Vagina (tissue), 2 donors: ENCODE measurements at regions not wholly inside any gene's neighbourhood (a gene's known extent, or its start where the extent isn't known, plus 50 kb on each side); places are given as distances from the start of the nearest gene placed in this dataset.

Experiments used
- POLR2A ChIP-seq, 2 donors: fragments of 450-650 bp; IDR thresholded peaks; one replicate each; pipeline ENCODE4 v1.6.1; 2017; ENCODE audit warnings: antibody characterized with exemption in 2 of 2, mild to moderate bottlenecking in 2 of 2, moderate library complexity in 2 of 2
- POLR2AphosphoS5 ChIP-seq, 2 donors: sonication (generic); formaldehyde crosslinking; IDR thresholded peaks; one replicate each; pipeline ENCODE4 v1.9.0; 2017; ENCODE audit warnings: antibody characterized with exemption in 2 of 2, mild to moderate bottlenecking in 2 of 2, low read depth in 1 of 2; ENCODE audit not compliant: insufficient read depth in 1 of 2
- TF ChIP-seq, protein P1 (sequence below), 3 experiments: fragments of 450-650 bp in 2 of 3; fragments of 200-600 bp in 1 of 3; sonication (generic) in 1 of 3; IDR thresholded peaks; one replicate each; pipeline ENCODE4 v1.5.1; 2017 to 2019; ENCODE audit warnings: antibody characterized with exemption in 3 of 3, mild to moderate bottlenecking in 2 of 3, moderate library complexity in 2 of 3

DNA sequence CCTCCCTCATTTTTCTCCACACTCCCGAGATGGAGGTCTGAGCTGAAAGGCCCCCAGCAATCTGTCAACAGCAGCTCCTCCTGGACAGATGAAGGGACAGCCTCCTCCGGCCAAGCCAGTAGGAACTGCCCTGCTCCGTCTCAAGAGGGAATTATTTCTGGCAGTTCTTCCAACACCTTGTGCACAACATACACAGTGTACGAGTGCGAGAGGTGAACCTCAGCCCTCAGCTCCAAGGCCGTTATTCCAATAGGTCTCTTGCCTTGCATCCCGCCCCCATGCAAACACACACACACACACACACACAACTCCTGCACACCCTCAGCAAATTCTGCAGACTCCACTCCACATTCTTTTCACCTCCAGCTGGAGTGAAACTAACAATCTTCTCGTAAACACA is 181.7 kb upstream of the FAR2 start:
- TF ChIP-seq POLR2A (IDR thresholded peaks at IDR 0.05) (no peak), POLR2AphosphoS5 (IDR thresholded peaks at IDR 0.05; ENCODE audit: insufficient read depth in 1 of 2, low read depth in 1 of 2) (no peak)
- TF ChIP-seq, protein P1, sequence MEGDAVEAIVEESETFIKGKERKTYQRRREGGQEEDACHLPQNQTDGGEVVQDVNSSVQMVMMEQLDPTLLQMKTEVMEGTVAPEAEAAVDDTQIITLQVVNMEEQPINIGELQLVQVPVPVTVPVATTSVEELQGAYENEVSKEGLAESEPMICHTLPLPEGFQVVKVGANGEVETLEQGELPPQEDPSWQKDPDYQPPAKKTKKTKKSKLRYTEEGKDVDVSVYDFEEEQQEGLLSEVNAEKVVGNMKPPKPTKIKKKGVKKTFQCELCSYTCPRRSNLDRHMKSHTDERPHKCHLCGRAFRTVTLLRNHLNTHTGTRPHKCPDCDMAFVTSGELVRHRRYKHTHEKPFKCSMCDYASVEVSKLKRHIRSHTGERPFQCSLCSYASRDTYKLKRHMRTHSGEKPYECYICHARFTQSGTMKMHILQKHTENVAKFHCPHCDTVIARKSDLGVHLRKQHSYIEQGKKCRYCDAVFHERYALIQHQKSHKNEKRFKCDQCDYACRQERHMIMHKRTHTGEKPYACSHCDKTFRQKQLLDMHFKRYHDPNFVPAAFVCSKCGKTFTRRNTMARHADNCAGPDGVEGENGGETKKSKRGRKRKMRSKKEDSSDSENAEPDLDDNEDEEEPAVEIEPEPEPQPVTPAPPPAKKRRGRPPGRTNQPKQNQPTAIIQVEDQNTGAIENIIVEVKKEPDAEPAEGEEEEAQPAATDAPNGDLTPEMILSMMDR (IDR thresholded peaks at IDR 0.05): no peak
